HG03039 (cell line): ENCODE measurements at regions not wholly inside any gene's neighbourhood (a gene's known extent, or its start where the extent isn't known, plus 50 kb on each side); places are given as distances from the start of the nearest gene placed in this dataset.
"Not testable (repeated sequence)": the region's sequence is repeated elsewhere in the genome, so short reads cannot be mapped to it uniquely, and the experiment has no call there.

Experiments used
- ATAC-seq: cut with Tn5 transposase; IDR thresholded peaks from one replicate; pipeline ENCODE4 v1.9.1; 2021; ENCODE audit warnings: mild to moderate bottlenecking, moderate library complexity; ENCODE audit not compliant: unreplicated experiment

DNA sequence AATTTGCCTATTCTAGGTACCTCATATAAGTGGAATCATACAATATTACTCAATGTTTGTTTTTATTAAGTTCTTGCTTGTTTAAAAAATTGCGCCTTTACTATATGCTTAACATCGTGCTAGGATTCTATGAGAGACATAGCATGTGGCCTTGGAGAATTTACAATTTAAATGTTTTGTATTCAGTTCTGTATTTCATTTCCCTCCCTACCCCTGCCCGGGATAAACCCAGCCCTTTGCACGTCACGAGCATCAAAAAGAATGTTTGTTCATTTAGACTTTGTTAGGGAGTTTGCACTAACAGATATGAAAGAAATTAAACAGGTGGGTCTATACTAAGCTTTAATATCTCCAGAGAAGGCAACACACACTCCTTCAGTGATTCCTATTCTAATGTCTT, 75.7 kb downstream of the C18orf54 start:
- ATAC-seq, result no peak

DNA sequence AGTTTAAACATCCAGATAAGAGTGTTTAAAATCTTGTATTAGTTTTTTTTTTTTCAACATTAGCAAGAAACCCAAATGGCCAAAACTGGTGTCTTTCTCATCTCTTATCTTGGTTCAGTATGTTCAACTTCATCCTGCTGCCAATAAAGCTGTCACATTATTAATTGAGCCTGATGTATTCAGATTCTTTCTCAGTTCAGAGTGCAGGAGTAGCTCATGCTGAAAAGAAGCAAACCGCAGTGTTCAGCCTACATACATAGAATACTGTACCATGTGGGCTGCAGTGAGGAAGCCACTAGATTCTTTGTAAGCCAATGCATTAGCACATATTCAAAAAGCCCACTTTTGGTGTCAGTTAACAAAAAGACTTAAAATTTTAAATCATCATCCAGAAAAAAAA, 76.2 kb downstream of the C18orf54 start:
- ATAC-seq, result no peak

DNA sequence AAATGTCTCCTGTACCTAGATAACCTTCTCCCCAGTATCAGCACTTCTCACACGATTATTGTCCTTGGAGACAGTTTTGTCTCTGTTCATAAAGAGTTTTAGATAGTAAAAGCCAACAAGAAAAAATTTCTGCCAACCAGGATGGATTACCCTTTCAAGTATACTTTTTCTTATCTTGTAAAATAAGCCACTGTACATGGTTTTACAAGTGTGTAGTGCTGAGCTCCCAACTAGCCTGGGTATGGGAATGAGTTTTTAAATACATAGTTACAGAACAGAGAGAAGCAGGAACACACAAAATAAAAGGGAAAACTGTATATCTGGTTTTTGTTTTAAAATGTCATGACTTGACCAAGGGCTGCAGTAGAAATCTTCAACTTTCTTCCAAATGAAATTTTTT, 76.7 kb downstream of the C18orf54 start:
- no peak for ATAC-seq

DNA sequence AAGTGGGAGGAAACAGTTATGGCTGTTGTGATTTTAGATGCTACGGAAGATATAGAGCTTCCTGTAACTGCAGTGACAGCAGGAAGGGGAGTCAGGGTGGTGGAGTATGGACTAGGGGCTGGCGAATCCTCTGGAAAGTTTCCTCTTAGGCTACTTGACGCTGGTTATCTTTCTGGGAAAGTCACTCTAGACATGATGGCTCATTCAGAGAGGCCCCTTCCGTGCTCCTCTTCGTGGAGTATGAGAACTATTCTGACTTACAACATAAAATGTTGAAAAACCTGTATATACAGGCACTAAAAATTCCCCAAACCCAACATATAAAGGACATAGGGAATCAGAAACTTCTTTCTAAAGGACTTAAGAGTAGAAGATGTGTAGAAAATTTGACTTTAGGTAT, 78.8 kb downstream of the C18orf54 start:
- ATAC-seq, result no peak

DNA sequence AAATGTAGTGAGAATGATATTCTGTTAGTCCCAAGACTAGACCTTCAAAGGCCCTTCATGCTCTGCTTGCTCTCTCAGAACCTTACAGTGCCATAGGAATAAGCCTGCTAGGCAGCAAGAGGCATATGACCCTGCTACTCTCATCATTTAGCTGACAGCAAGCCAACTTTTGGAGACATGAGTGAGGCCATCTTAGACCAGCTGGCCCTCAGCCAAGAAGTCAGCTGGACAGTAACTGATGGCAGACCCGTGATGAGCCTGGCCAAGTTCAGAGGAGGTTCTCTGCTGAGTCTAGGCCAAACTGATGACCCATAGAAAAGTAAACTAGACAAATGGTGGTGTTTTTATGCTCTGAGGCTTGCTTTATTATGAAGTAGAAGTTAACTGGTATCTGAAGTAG, 82.6 kb downstream of the C18orf54 start:
- no peak for ATAC-seq

DNA sequence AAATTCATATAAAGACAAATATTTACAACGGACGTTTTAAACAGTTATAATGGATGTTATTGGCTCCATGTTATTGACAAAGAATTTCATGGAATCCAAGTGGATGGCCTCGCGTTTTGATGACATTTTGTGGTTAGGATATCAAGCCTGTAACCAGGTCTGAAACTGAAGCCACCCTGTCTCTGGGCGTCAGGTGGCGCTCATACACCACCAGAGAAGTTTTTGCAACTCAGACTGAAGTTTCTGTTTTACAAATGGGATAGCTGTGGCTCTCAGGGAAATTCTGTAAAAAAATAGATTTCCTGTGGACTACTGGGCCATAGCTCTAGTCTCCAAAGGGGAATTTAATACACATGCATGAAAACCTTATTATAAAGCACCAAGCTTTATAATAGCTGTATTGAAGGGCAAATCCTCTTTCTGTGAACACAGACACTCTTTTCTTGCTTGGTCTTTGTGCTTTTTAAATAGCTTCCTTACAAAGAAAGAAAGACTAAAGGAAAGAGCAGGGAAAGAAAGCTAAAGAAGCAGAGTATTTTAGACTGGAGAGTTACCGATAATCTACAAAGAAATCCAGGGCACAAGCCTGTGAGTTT, 86.7 kb downstream of the C18orf54 start:
- peak; percentile 84 for ATAC-seq

DNA sequence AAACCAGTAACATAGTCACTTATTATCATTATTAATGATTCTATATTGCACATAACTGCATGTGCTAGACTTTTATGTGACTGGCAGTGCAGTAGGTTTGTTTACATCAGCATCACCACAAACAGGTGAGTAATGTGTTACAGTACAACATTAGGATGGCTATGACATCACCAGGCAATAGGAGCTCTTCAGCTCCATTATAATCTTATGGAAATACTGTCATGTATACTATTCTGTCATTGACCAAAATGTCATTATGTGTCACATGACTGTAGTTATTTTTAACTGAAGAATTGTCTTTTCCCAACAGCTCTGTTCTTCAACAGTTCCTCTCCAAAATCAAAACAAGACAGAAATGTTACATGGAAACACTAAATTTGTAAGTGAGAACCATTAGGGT, 96.3 kb downstream of the C18orf54 start:
- ATAC-seq, result no peak

DNA sequence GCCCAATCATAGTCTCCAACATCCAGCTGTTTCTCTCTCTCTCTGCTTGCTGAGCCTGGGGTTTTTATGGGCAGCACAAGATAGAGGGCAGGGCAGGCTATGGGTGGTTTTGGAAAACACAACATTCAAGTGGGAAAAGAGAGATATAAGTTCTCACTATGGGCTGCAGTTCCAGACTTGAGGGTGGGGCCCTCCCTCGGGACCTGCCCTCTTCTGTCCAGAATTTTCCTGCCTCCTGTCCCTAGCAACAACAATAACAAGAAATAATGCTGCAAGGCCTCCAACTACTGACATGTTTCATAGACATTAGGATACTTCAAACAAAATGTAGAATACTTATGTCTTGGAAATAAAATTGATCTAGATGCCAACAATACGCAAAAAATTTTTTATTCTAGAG, 107.8 kb downstream of the C18orf54 start:
- no peak for ATAC-seq

DNA sequence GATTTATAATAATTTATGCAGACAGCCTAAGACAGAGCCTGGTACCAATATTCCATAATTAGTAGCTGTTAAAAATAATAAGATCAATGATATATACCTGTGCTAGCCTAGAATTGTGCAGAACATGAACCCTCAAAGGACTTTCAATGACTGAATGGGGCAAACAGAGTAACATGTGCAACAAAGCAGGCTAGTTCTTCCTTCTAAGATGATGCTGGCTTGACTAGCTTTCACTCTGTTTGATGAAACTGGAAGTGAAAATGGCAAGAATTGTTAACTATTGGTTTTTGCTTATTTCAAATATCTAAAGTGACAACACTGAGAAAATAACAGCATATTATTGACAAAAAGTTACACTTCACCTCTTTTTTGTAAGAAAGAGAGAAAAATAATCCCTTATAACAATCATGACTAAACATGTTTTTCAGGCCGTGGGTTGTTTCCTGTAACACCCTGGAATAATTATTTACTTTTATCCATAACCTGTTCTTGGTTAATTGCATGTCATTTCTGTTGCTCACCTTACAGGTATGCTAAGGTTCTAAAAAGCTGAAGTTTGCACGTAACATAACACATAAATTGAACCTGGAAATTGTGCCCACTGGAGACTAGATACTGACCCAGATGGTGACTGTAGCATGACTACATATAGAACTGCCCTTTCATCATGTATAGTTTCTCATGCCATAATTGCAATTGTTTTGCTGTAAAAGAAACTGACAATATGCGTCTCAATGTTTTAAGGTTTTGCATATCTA, 108.7 kb downstream of the C18orf54 start:
- ATAC-seq, result no peak

DNA sequence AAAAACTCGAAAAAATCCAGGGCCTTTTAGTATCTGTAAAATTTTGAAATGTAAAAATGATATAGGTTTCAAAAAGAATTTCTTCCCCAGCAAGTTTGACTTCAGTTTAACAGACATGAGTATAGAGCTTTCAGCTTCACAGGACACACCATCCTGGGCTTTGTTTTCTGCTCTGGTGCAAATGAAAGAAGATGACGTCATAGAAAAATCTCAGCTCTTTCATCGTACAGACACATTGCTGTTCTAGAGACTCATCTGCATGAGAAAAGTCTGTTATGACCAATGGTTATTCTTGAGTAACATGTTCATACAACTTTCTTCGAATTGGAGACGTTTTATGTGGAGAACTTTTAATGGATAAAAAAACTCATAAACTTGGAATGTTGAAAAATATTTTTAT, 111.7 kb upstream of the DYNAP start:
- no peak for ATAC-seq

DNA sequence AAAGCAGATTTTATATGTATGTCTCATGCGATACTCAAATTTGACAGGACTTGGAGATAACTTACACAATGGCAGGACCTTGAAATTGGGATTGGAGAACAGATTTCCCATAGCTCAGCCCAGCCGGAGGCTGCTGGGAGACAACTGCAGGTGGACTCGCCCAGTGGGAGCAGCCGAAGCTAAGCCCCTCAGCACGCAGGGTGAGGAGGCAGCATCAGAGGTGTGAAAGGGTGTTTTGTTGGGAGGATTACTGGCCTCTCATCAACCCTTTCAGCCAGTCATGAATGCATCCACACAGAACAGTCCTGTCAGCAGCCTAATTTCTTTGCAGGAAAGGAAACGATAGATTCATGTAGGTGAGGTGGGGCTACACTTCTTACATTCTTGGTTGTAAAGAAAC, 110.4 kb upstream of the DYNAP start:
- ATAC-seq, result no peak

DNA sequence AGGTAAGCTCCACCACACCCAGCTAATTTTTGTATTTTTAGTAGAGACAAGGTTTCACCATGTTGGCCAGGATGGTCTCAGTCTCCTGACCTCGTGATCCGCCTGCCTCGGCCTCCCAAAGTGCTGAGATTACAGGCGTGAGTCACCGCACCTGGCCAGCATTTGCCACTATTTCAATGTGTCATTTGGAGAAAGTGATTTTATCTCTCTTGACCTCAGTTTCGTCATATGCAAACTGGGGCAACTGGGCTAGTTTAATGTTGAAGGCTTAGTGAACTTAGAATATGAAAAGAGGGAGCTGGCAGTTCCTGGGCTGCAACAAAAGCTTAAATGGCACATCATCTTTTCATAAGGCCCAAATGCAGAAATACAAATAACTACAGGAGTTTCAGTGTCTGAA, 88.6 kb upstream of the DYNAP start:
- ATAC-seq, result not testable (repeated sequence)

DNA sequence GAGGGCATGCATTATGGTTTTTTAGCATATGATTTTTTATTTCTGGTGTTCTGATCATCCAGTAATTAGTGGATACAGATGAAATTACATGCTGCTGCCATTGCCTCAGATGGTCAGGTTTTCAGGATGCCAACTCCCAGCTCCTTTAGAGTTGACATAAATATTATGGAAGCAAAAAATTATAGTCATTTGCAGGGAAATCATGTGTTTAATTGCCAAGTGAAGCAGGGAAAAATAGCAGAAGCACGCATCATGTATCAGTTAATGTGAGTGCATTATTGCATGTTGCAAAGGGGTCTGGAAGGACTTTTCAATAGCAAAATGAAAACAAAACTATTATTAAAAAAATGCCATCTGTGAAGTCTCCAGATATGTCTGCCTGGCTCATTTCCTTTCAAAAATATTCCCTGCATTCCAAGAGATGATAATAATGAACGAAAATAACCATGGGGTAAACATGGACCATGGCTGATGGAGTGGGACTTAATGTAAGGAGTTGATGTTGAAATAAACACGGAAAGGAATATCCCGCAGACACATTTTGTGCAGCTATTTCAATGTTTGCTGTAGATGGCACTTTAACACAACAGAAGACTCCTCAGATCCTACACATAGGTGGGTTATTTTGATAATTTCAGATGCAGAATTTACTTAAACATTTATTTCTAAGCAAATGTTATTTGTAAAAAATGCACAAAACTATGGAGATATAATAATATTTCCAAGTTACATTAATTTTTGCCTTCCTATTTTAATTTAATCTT, 87.7 kb upstream of the DYNAP start:
- no peak for ATAC-seq

DNA sequence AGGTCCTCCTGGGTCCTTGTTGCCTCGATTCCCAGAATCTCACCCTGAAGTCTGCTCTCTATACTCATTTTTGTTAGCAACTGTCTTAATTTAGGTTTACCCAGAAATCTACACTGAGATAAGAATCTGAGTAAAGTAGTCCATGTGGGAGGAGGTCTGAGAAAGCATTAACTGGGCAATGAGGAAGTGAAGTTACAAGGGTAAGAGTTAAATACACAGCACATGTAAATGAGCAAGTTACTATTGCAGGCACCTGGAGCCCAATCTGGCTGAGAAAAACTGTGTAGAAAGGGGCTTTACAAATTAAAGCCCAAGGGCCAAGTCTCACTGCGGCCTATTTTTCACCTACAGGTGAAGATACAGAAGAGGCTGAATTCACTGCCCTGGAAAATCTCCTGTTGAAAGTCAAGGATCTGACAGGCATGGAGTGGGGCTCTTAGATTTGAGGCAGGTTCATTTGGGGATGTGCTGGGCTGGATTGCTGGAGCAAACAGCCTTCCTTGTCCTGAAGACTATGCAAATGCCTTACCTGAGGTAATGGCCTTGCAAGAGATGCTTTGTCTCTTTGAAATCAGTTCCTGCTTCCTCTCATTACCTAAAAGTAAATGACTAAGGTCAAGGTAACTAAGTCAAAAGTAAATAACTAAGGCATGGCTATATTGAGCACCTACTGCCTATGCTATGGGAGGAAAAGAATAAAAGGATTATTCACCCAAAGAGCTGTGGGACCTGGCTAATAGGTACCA, 84.4 kb upstream of the DYNAP start:
- peak; percentile 53 for ATAC-seq

DNA sequence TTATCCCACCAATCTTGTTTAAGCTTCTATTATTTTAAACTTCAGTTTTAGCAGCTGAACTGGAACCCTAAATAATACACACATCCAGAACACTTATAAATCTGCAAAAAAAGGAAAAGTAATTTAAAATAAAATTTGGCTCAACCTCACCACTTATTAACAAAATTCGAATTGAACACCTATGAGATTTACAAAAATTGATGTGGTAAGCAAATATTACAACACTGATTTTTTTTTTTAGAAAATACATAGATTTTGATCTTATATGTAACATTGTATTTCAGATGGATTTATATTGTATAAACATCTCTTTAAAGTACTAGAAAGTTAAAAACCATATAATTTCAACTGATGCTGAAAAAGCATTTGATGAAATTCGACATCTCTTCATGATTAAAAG, 81.3 kb upstream of the DYNAP start:
- ATAC-seq, result no peak

DNA sequence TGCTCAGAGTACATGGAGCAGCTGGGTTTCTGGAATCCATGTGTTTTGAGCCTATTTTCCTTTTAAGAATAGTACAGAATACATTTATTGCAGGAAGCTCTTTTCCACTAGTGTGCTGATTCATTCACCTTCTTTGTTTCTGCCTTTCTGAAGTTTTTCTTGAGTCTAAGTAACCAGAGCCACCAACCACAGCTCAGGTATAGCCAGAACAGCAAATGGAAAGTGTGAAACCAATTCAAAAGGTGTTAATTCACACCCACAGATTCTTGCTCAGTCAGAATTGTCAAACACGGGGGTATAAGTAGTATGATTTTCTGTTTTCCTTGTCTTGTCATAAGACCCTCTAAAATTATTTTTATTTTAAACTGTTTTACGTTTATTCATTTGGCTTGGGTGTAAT, 75.9 kb upstream of the DYNAP start:
- no peak for ATAC-seq

DNA sequence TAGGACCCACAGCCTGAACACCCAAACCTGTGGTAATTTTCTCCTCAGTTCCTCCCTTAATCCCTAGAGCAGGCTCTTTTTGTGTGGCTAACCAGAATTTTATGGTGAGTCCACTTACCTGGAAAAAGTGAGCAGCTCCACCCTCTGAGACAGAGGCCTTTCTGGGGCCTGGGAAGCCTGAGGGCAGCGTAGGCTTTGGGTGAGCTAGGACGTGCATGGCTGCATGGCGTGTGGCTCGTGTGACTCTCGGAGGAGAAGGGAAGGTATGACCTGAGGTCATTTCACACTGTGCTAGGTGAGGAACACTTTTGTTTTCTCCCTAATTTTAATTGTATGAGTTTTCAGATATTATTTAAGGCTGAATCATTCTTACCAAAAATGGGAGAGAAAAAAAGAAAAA, 73.5 kb upstream of the DYNAP start:
- ATAC-seq, result no peak

DNA sequence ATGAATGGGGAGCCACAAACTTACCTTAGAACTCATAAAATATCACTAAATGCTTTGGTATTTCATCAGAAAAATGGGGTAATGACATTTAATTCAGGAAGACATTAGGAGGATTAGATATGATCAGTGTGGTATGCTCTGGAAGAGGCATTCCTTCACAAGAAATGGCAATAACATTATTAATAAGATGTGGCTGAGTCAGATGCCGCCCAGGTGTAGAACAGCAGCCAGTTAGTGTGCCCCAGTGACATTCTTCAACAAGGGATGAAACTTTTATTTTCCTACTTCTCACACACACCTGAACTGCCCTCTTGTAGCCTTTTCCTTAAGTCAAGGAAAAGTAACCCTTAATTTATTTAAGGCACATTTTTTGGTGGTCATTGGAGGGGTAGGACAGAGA, 69.2 kb upstream of the DYNAP start:
- ATAC-seq, result no peak

DNA sequence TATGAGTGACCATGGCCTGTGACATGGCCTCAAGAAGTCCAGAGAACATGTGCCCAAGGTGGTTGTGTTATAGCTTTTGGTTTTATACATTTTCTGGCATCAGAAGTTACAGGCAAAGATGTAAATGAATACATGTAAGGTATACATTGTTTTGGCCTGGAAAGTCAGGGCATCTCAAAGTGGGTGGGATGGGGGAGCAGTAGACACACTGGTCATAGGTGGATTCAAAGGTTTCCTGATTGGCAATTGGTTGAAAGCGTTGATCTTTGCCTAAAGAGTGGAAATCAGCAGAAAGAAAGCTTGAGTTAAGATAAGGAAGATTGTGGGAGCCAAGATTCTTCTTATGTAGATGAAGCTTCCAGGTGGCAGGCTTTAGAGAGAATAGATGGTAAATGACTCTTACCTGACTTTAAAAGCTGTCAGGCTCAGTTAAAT, 62.1 kb upstream of the DYNAP start:
- no peak for ATAC-seq

DNA sequence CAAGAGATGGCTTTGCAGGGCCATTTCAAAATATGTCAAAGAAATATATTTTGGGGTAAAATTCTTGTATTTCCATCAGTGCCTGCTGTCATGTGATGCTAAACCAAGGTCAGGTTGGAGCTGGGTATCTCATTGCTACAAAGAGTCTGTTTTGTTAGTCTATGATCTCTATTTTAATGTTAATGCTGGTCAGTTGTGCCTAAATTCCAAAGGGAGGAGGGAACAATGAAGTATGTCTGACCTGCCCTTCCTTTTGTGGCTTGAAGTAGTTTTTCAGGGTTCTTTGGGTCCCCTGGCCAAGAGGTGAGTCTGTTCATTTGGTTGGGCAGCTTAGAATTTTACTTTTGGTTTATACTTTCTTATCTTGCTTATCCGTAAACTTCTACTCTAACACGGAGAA, 61.6 kb upstream of the DYNAP start:
- no peak for ATAC-seq

DNA sequence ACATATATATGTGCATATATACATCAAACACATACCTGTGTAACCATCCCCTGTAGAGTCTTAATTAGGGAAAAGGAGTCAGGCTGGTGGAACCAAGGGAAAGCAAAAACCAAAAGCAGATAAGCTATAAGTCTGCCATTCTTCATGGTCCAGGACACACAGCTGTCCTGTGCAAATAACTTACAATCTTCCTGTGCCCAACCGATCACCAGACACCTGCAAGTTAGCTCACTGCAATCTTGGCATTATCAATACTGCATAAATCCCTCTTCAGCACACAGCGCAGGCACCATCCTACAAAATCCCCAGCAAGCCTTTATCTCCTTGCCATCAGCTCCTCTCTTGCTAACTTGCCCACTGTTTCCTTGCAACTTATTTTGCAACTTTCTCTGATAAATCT, 60.8 kb upstream of the DYNAP start:
- no peak for ATAC-seq
